ENCODE measurements at regions not wholly inside any gene's neighbourhood (a gene's known extent, or its start where the extent isn't known, plus 50 kb on each side); places are given as distances from the start of the nearest gene placed in this dataset.
"Not testable (repeated sequence)": the region's sequence is repeated elsewhere in the genome, so short reads cannot be mapped to it uniquely, and the experiment has no call there.

DNA sequence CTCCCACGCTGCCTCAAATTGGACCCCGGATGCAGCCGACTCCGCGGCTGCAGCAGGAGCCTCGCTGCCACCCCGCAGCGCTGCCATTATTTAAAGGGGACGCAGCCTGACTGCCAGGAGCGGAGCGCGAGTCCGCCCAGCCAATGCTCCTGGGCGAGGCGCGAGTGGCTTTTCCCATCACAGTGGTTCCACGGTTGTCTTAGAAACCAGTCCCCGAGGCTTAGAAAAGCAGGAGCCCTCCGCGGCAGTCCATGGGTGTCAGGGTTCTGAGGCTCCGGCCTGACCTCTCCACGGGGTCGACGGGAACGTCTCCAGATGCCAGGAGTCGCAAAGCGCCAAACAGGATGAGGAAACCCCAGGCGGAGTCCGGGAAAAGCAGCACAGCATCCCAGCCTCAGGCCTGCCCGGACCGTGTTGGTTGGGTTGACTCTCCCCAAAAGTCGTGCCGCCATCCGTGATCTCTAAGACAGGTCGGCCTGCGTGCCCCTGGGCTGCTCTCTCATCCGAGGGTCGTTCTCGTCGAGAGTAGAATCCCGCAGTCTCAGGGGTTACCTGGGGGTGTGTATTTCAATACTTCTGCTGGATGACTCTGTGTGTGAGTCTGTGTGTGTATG lies 975.8 kb upstream of the DEFB115 start:
- FAIRE-seq (no peak), DNase-seq (ENCODE audit: low read depth) (no peak)
- Histone ChIP-seq H3K4me3 (ENCODE audit: low read depth, low read length) (no peak overlapping the region), H3K27me3 (ENCODE audit: control insufficient read depth, insufficient read depth, low read length) (no peaks in the 10 kb centered on the region), H3K36me3 (ENCODE audit: control insufficient read depth, insufficient read depth, low read length) (no peaks in the 10 kb centered on the region)
- TF ChIP-seq, protein P1, sequence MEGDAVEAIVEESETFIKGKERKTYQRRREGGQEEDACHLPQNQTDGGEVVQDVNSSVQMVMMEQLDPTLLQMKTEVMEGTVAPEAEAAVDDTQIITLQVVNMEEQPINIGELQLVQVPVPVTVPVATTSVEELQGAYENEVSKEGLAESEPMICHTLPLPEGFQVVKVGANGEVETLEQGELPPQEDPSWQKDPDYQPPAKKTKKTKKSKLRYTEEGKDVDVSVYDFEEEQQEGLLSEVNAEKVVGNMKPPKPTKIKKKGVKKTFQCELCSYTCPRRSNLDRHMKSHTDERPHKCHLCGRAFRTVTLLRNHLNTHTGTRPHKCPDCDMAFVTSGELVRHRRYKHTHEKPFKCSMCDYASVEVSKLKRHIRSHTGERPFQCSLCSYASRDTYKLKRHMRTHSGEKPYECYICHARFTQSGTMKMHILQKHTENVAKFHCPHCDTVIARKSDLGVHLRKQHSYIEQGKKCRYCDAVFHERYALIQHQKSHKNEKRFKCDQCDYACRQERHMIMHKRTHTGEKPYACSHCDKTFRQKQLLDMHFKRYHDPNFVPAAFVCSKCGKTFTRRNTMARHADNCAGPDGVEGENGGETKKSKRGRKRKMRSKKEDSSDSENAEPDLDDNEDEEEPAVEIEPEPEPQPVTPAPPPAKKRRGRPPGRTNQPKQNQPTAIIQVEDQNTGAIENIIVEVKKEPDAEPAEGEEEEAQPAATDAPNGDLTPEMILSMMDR (IDR thresholded peaks at IDR 0.05; ENCODE audit: insufficient read depth, low read length, severe bottlenecking), result no peak

DNA sequence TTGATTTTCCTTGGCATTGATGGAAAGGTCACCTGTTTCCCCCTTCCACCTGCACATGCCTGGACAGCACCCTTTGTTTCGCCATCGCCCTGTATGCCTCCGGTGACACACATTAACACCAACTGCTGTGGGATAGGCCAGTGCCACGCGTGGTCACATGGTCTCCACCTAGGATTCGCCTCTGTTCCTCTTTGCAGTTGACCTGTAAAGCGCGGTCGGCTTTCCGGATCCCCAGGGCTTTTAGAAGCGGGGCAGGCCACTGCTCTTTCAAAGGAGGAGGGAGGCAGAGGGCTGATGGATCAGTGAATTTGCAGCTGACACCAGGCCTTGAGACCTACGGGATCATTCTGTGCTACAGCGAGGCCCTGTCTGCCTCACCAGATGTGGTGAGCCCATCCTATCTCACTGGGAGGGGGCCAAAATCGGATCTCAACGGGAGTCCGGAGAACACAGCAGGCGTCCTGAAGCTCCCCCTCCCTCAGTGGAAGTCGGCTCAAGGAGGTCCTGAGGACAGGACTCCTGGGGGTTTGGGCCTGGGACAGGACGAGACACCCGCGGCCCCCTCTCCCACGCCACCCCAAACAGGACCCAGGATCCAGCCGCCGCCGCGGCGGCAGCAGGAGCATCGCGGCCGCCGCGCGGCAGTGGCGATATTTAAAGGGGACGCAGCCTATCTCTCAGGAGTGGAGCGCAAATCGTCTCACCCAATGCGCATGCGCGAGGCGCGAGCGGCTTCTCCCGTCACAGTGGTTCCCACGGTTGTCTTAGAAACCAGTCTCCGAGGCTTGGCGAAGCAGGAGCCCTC lies 973.8 kb upstream of the DEFB115 start:
- H3K36me3 ChIP-seq (ENCODE audit: control insufficient read depth, insufficient read depth, low read length); H3K27me3 ChIP-seq (ENCODE audit: control insufficient read depth, insufficient read depth, low read length): not testable (repeated sequence)
- FAIRE-seq (peak; percentile 100), DNase-seq (ENCODE audit: low read depth) (peak; percentile 37)
- H3K4me3 ChIP-seq (ENCODE audit: low read depth, low read length), result peak overlapping the region; percentile 37

DNA sequence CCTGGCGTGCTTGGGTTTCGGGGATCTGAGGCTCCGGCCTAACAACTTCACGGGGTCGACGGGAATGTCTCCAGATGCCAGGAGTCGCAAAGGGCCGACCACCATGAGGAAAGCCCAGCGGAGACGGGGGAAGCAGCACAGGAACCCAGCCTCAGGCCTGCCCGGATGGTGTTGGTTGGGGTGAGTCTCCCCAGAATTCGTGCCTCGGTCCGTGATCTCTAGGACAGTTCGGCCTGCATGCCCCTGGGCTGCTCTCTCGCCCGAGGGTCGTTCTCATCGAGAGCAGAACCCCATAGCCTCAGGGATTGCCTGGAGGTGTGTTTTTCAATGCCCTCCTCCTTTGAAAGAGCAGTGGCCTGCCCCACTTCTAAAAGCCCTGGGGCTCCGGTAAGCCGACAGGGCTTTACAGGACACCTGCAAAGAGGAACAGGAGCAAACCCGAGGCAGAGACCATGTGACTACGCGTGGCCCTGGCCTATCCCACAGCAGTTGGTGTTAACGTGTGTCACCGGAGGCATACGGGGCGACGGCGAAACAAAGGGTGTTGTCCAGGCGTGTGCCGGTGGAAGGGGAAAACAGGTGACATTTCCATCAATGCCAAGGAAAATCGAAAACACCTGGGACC lies 973.1 kb upstream of the DEFB115 start:
- DNase-seq (ENCODE audit: low read depth), result no peak
- H3K36me3 ChIP-seq (ENCODE audit: control insufficient read depth, insufficient read depth, low read length), result no peaks in the 10 kb centered on the region
- no peak for FAIRE-seq
- TF ChIP-seq, protein P1 (IDR thresholded peaks at IDR 0.05; ENCODE audit: insufficient read depth, low read length, severe bottlenecking), result no peak
- H3K4me3 ChIP-seq (ENCODE audit: low read depth, low read length), result peak overlapping the region; percentile 37
- H3K27me3 ChIP-seq (ENCODE audit: control insufficient read depth, insufficient read depth, low read length), result no peaks in the 10 kb centered on the region

DNA sequence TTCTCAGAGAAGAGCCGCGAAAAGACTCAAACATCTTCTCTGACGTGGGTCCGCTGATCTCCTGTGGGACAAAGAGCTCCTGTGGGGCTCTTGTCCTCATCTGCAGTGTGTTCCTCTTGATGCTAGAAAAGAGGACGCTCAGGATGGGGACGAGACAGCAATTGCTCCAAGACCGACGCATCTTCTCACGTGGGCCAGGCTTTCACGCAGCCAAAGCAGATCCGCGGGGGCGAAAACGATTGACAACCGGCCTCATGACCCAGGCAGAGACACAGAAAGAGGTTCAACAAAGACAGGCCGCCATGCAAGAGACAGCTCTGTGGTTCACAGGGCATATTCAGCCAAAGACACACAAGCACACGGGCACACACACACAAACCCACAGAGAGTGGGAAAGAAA lies 971.8 kb upstream of the DEFB115 start:
- DNase-seq (ENCODE audit: low read depth), result no peak
- no peak for FAIRE-seq
- Histone ChIP-seq H3K27me3 (ENCODE audit: control insufficient read depth, insufficient read depth, low read length) (no peaks in the 10 kb centered on the region), H3K36me3 (ENCODE audit: control insufficient read depth, insufficient read depth, low read length) (no peaks in the 10 kb centered on the region), H3K4me3 (ENCODE audit: low read depth, low read length) (no peak overlapping the region)
- TF ChIP-seq, protein P1 (IDR thresholded peaks at IDR 0.05; ENCODE audit: insufficient read depth, low read length, severe bottlenecking), result no peak

DNA sequence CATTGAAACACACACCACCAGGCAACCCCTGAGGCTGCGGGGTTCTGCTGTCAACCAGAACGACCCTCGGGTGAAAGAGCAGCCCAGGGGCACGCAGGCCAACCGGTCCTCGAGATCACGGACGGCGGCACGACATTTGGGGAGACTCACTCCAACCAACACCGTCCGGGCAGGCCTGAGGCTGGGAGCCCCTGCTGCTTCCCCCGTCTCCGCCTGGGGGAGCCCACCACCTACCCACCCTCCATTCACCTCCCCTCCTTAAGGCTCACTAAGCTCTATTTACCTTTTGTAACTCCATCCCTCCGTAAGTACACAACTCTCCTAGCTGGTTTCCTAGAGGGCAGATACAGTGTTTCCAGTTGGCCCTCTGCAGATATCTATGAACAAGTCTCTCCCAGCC lies 971.3 kb upstream of the DEFB115 start:
- FAIRE-seq, result no peak
- TF ChIP-seq, protein P1 (IDR thresholded peaks at IDR 0.05; ENCODE audit: insufficient read depth, low read length, severe bottlenecking), result no peak
- Histone ChIP-seq H3K27me3 (ENCODE audit: control insufficient read depth, insufficient read depth, low read length) (no peaks in the 10 kb centered on the region), H3K36me3 (ENCODE audit: control insufficient read depth, insufficient read depth, low read length) (no peaks in the 10 kb centered on the region), H3K4me3 (ENCODE audit: low read depth, low read length) (no peak overlapping the region)
- no peak for DNase-seq (ENCODE audit: low read depth)

DNA sequence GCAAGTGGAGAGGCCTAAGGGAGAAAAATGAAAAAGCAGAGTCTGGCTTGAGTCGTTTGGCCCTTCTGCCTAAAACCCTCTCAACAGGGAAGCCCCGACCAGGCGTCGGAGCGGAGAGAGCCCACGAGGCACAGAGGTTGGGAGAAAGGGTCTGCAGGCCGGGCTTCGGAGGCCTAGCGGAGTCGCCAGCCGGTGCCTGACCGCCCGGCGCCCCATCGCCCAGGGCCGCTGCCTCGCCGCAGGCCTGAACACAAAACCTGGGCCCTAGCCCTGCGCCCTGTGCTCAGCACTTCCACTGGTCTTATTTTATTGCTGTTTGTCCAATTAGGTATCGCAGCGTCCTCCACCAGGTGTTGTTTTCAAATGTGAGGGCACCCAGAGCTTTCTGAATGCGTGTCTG lies 970.0 kb upstream of the DEFB115 start:
- not testable (repeated sequence) for H3K36me3 ChIP-seq (ENCODE audit: control insufficient read depth, insufficient read depth, low read length); H3K27me3 ChIP-seq (ENCODE audit: control insufficient read depth, insufficient read depth, low read length); H3K4me3 ChIP-seq (ENCODE audit: low read depth, low read length); DNase-seq (ENCODE audit: low read depth); FAIRE-seq
